Thyroid gland (tissue), 4 donors: ENCODE measurements at regions not wholly inside any gene's neighbourhood (a gene's known extent, or its start where the extent isn't known, plus 50 kb on each side); places are given as distances from the start of the nearest gene placed in this dataset.

Experiments
- DNase-seq, 2 donors: peaks; one replicate each; pipeline ENCODE4 v3.0.0-alpha.2; 2019
- H3K27ac ChIP-seq, 3 donors: fragments of 200-600 bp; sonication (generic); 1 replicate in 2 of 3; 2 replicates in 1 of 3; pipeline ENCODE4 v1.5.1; 2016 to 2019; ENCODE audit warnings: mild to moderate bottlenecking in 1 of 3, moderate library complexity in 1 of 3
- H3K27me3 ChIP-seq: fragments of 200-600 bp; sonication (generic); one replicate; pipeline ENCODE4 v1.5.1; 2019
- H3K36me3 ChIP-seq, 2 donors: fragments of 200-600 bp; sonication (generic); one replicate each; pipeline ENCODE4 v1.5.1; 2016 to 2019
- H3K4me1 ChIP-seq, 2 donors: fragments of 200-600 bp; sonication (generic); one replicate each; pipeline ENCODE4 v1.5.1; 2017 to 2019
- H3K4me3 ChIP-seq, 3 donors: fragments of 200-600 bp; sonication (generic); replicated peaks in 1 of 3; 1 replicate in 2 of 3; 2 replicates in 1 of 3; pipeline ENCODE4 v1.5.1; 2016; ENCODE audit warnings: mild to moderate bottlenecking in 1 of 3
- H3K9me3 ChIP-seq: fragments of 200-600 bp; sonication (generic); one replicate; pipeline ENCODE4 v1.5.1; 2017
- CTCF ChIP-seq, 6 experiments: fragments of 200-600 bp in 3 of 6; fragments of 450-650 bp in 3 of 6; sonication (generic) in 3 of 6; IDR thresholded peaks; one replicate each; pipeline ENCODE4 v1.5.1; 2016 to 2019; ENCODE audit warnings: antibody characterized with exemption in 6 of 6, mild to moderate bottlenecking in 2 of 6, inconsistent platforms in 1 of 6, moderate library complexity in 1 of 6
- POLR2A ChIP-seq, 2 donors: fragments of 450-650 bp; IDR thresholded peaks; one replicate each; pipeline ENCODE4 v1.6.1; 2017; ENCODE audit warnings: antibody characterized with exemption in 2 of 2, mild to moderate bottlenecking in 2 of 2, moderate library complexity in 1 of 2
- WGBS, 2 donors: methylation state at CpG; one replicate each; pipeline ENCODE4 v1.1.5; 2017; 5-methylcytosine and 5-hydroxymethylcytosine counted together
- intact Hi-C: fragments of 100-400 bp; cut with DNase I; formaldehyde crosslinking; loops from one replicate; pipeline ENCODE4 v1.15.1; 2023

GRCh38 chr1:214970016-214970415 lies 112.5 kb upstream of the KCNK2 start:
- no peak for TF ChIP-seq CTCF (IDR thresholded peaks at IDR 0.05)
- TF ChIP-seq POLR2A (IDR thresholded peaks at IDR 0.05), result no peak
- intact Hi-C loops, result no loop called here

GRCh38 chr1:214971071-214971470 lies 111.5 kb upstream of the KCNK2 start:
- H3K4me1 ChIP-seq, result peaks cover 17 to 20% of the 10 kb centered on the region in 2 donors
- intact Hi-C loops, result no loop called here
- H3K9me3 ChIP-seq, result no peaks in the 10 kb centered on the region
- no peak overlapping the region for H3K27ac ChIP-seq
- no peaks in the 10 kb centered on the region for H3K27me3 ChIP-seq
- DNase-seq, result no peak
- no peaks in the 10 kb centered on the region for H3K36me3 ChIP-seq
- no peak overlapping the region for H3K4me3 ChIP-seq
- 62 to 72% methylated on average over 2 of the region's 2 CpGs for WGBS, 2 donors
- TF ChIP-seq CTCF (IDR thresholded peaks at IDR 0.05) (no peak), POLR2A (IDR thresholded peaks at IDR 0.05) (no peak)

More at GRCh38 chr1:214970016-214970415, 112.5 kb upstream of the KCNK2 start:
- 90% methylated on average over 1 of the region's 1 CpG for WGBS, 2 donors
- Histone ChIP-seq H3K4me1 (peaks cover 21 to 25% of the 10 kb centered on the region in 2 donors), H3K27me3 (no peaks in the 10 kb centered on the region), H3K27ac (no peak overlapping the region), H3K9me3 (no peaks in the 10 kb centered on the region), H3K4me3 (no peak overlapping the region), H3K36me3 (no peaks in the 10 kb centered on the region)
- DNase-seq, result no peak

- intact Hi-C loops, result no loop called here
- DNase-seq, result no peak
- no peak for TF ChIP-seq CTCF (IDR thresholded peaks at IDR 0.05)
- TF ChIP-seq POLR2A (IDR thresholded peaks at IDR 0.05), result no peak
- Histone ChIP-seq H3K4me1 (peaks cover 18 to 25% of the 10 kb centered on the region in 2 donors), H3K4me3 (no peak overlapping the region), H3K27ac (no peak overlapping the region), H3K27me3 (no peaks in the 10 kb centered on the region), H3K36me3 (no peaks in the 10 kb centered on the region), H3K9me3 (no peaks in the 10 kb centered on the region)
- 78 to 94% methylated on average over 2 of the region's 2 CpGs for WGBS, 2 donors
These were observed 108.5 kb upstream of the KCNK2 start for GRCh38 chr1:214974002-214974401.

GRCh38 chr1:214976665-214977064 lies 105.9 kb upstream of the KCNK2 start:
- no peaks in the 10 kb centered on the region for H3K36me3 ChIP-seq
- no peaks in the 10 kb centered on the region for H3K9me3 ChIP-seq
- H3K27ac ChIP-seq, result peak overlapping the region in 2 of 3 donors; percentile 8 to 67
- WGBS, 2 donors, result 52 to 76% methylated on average over 5 of the region's 5 CpGs
- no peaks in the 10 kb centered on the region for H3K27me3 ChIP-seq
- TF ChIP-seq POLR2A (IDR thresholded peaks at IDR 0.05), result no peak
- TF ChIP-seq CTCF (IDR thresholded peaks at IDR 0.05), result no peak
- DNase-seq, result no peak
- intact Hi-C loops, result no loop called here
- H3K4me1 ChIP-seq, result peaks cover 28 to 34% of the 10 kb centered on the region in 2 donors
- H3K4me3 ChIP-seq, result no peak overlapping the region

GRCh38 chr1:214977110-214977509 lies 105.4 kb upstream of the KCNK2 start:
- H3K4me3 ChIP-seq, result no peak overlapping the region
- no peaks in the 10 kb centered on the region for H3K27me3 ChIP-seq
- H3K27ac ChIP-seq, result peak overlapping the region in 2 of 3 donors; percentile 44 to 67
- intact Hi-C loops, result no loop called here
- H3K4me1 ChIP-seq, result peaks cover 28 to 34% of the 10 kb centered on the region in 2 donors
- TF ChIP-seq CTCF (IDR thresholded peaks at IDR 0.05) (no peak), POLR2A (IDR thresholded peaks at IDR 0.05) (no peak)
- no peaks in the 10 kb centered on the region for H3K36me3 ChIP-seq
- H3K9me3 ChIP-seq, result no peaks in the 10 kb centered on the region
- 25 to 35% methylated on average over 3 of the region's 3 CpGs for WGBS, 2 donors
- DNase-seq, result peak in 1 of 2 donors; percentile 6
